Activated CD8-positive, alpha-beta memory T cell treated with anti-CD3 and anti-CD28 coated beads for 1 hour (primary cell): ENCODE measurements at regions not wholly inside any gene's neighbourhood (a gene's known extent, or its start where the extent isn't known, plus 50 kb on each side); places are given as distances from the start of the nearest gene placed in this dataset.

ENCODE experiments used
- DNase-seq, 2 donors: peaks; one replicate each; pipeline ENCODE4 v3.0.0-alpha.2; 2020; ENCODE audit warnings: low read depth in 1 of 2; ENCODE audit errors: extremely low read depth in 1 of 2

- DNase-seq: no peak
Observed at GRCh38 chr5:118778941-118779340, 209.4 kb downstream of the DTWD2 start.

DNA sequence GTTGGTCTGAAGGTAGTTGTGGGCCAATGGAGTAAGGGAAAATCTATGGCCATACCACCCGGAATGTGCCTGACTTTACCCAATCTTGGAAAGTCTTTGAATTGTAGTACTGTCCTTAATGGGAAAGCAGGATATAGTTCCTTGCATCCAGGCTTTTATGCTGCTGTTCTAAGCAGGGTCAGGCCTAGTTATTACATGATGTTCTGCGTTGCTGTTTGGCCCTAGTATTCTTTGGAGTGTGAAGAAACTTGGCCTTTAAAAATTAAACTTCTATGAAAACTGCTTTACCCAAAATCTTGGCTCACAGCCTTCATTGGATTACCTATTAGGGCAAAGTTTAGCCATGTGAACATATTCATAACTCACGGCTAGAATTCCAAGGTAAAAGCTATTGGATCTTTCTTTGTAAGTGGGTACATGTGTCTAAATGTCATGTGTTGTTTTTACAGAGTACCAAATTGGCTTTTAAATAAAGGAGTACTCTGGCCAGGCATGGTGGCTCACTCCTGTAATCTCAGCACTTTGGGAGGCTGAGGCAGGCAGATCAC is 211.1 kb downstream of the DTWD2 start:
- DNase-seq: no peak

GRCh38 chr5:118776755-118777154 is 211.6 kb downstream of the DTWD2 start:
- DNase-seq: no peak

DNA sequence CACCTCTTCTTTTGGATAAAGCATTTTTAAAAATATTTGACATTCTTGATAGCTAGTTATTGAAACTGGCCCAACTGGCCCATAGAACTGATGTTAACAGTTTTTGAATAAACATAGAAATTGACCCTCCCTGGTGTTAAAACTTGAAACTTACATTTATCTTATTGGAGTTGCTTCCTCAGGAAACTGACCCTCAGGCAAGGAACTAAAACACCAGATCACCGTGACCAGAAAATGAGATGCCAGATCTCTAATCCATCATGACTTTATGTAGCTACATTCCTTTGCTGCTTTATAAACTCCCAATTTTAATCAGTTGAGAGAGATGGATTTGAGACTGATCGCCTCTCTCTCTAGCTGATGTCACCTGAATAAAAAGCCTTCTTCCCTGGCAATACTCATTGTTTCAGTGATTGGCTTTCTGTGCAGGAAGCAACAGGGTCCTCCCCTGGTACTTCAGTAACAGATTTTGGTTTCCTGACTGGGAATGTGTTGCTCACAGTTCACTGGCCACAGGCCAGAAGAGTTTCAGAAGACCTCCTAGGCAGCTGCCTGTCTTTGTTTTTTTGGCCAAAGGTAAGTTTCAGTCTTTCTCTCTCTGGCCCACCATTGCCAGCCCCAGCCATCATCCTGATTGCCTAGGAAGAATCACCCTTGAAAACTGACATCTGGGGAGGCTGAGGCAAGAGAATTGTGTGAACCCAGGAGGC is 212.4 kb downstream of the DTWD2 start:
- DNase-seq: no peak

DNA sequence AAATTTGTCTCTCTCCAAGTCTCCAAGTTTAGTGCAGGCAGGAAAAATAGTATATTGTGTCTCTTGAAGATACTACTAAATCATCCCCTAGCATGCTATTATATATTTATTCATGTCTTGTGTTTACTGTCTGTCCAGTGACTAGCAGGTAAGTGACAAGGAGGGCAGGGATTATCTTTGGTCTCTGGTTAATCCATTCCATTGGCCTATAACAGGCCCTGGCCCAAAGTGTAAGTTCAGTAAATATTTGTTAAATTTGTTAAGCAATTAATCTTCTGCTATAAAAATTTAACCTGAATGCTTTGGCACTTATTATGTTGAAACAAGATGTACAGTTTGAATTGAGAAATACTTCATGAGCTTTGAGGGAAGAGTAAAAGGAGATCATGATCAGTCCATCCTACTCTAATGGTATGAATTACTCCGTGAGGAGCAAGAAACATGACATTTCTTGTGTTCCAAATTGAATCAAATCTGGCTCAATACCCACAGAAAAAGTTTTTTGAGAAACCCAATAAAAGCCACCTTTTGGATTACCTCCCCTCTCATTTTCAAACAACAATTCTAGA is 219.7 kb downstream of the DTWD2 start:
- DNase-seq: no peak

DNA sequence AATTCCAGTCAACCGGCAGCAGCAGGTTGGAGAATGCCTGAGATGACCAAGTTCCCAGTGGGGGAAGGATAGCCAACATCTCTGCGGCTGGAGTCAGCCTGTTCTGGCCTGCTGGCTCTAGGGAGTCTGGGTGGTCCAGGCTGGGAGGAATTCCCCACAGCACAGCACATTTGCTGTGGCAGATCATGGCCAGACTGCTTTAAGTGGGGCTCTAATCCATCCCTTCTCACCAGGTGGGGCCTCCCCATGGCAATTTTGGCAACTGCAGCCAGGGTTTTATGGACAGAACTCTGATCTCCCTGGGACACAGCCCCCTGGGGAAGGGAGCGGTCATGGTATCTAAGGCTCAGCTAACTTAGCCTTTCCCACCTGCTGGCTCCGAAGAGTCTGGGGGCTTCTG is 226.1 kb downstream of the DTWD2 start:
- no peak for DNase-seq

DNA sequence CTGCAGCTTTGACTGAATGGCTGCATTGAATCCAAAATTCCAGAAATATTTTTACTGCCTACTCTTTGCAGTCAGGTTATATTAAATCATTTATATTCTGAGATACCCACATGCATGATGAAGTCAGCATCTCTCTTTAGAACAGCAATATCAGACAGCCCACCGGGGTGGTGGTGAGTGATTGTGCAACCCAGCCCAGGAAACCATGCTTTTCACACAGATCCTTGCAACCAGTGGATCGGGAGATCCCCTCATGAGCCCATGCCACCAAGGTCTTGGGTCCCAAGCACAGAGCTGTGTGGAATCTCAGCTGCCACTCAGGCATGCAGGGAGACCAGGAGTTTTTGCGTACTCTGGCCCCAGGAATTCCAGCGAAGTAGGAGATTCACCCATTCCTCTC is 226.5 kb downstream of the DTWD2 start:
- DNase-seq: no peak

- no peak for DNase-seq
Observed at GRCh38 chr5:118752969-118753368, 235.4 kb downstream of the DTWD2 start.

DNA sequence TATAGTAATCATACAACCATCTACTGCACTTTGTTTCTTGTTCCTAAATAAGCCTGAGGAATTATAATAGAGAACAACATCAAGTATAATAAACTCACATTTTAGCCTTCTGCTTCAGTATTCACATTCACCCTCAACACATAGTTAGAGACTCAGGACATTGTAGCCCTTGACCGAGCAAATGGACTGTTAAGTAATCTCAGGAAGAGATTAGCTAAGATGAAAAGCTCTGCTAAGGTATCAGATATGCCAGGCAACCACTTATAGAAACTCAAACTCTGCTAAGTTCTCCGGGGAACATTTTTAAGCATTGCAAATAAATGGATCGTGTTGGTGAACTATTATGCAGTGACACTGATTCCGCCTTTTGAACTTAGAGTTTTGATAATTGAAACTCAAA is 252.0 kb downstream of the DTWD2 start:
- no peak for DNase-seq

DNA sequence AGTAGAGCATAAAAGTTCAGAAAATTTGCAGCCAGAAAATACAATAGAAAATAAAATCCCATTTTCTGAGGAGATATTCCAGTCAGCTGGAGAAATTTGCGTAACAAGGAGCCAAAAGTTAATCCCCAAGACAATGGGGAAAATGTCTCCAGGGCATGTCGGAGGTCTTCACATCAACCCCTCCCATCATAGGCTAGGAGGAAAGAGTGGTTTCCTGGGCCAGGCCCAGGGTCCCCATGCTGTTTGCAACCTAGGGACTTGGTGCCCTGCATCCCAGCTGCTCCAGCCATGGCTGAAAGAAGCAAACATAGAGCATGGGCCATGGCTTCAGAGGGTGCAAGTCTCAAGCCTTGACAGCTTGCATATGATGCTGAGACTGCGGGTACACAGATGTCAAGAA is 255.0 kb downstream of the DTWD2 start:
- DNase-seq: no peak

- no peak for DNase-seq
Observed at GRCh38 chr5:118728191-118728590, 260.2 kb downstream of the DTWD2 start.

DNA sequence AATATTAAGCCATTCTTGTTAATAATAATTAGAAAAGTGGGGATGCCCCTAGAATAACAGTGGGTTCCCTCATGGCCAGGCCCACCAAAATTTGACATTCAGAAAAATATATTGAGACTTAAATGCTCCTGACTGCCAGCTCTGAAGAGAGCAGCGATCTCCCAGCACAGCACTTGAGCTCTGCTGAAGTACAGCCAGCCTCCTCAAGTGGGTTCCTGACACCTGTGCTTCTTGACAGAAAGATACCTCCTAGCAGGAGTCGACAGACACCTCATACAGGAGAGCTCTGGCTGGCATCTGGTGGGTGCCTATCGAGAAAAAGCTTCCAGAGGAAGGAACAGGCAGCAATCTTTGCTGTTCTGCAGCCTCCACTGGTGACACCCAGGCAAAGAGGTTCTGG is 261.5 kb downstream of the DTWD2 start:
- no peak for DNase-seq

DNA sequence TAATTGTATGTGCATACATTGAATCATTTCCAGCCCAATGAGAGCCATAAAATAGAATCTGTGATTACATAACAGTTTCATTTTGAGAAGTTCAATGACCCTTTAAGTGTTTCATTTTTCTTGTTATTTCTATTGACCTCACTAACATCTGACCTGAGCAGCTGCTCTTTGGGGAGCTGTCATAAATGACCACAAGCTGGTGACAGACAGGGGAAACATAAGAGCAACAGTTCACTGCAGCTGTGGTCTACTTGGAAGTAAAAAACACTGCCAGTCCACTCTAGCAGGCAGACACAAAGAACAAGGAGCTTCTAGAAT is 265.4 kb downstream of the DTWD2 start:
- no peak for DNase-seq

DNA sequence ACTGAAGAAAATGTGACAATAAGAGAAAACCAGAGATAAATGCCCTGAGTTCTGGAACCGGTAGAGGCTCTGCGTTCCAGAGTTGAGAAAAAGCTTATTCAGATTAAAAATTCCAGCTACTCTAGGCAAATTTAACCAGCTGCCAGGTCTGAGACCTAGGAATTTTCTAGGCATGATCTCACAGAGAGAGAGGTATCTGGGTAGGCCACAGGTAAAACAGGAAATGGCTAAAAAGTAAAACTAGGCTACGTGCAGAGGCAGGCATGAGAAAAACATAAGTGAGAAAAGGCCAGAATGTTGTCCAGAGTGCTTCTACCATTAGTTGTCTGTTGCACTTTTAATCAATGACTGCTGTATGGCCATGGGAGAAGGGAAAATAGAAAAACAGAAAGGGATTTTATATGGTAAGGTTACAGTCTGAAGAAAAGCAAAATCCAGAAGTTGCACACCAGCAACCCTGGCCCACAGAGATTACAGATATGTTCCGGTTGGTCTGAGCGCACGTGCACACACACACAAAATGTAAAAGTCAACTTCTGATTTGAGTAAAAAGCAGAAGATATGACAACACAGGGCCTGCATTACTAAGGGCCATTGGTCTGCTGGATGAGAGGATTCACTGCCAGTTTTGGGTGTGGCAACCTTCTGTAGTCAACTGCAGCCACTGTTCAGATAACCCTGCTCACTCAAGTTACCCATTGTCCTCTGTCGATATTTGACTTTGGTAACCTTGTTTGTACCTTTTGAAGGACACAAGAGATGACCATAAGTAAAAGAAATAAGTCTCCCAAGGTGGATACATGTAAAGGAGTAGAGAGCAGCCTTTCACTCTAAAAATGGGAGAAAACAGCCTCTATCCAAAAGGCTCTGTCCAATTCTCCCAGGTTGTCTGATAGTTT is 266.0 kb downstream of the DTWD2 start:
- DNase-seq: no peak

DNA sequence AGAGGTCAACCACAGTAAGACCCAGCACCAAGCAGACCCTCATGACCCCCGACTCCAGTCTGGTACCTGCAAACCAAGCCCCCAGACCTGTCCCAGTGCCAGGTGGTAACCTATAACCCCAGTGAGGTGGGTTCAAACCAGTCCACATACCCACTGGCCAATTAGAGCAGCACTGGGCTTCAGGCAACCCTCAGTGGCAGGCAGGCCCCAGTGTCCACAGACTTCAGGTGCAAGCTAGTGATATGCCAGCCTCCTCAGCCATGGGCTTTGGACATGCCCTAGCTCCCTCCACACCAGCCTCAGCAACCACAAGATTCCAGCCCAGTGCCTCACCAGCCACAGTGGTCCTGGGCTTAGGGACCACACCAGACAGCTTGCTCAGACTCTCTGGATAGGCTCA is 276.6 kb downstream of the DTWD2 start:
- no peak for DNase-seq

DNA sequence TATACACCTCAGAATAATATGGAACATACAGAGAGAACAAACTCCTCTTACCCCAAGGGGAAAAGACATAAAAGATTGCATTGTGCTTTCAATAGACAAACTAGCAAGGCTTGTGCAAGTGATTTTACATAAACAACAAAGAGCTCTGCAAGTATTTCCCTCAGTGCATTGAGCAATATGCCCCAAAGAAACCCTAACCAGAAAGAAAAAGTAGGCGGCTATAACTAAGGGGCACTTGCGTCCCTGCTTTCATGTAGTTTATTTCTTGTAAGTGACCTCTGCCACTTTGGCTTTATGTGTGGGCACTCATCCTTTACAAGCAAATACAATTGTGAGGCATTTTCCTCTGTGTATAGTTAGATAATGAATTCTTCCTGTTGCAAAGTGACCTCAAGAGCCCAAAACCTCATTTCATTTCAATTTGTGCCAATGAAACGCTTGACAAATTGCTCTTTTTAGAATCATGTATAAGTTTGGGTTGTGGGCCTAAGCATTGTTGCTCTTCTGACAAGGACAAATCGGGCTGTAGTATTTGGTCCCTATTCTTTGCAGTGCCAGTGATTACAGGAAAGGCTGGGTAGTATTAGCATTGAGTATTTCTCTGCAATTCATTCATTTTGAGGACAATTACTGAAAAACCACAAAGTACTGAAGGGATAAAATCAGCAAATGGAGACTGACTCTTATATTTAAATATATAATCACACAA is 282.2 kb downstream of the DTWD2 start:
- DNase-seq: no peak

- DNase-seq: no peak
Observed at GRCh38 chr5:118703241-118703640, 285.1 kb downstream of the DTWD2 start.

DNA sequence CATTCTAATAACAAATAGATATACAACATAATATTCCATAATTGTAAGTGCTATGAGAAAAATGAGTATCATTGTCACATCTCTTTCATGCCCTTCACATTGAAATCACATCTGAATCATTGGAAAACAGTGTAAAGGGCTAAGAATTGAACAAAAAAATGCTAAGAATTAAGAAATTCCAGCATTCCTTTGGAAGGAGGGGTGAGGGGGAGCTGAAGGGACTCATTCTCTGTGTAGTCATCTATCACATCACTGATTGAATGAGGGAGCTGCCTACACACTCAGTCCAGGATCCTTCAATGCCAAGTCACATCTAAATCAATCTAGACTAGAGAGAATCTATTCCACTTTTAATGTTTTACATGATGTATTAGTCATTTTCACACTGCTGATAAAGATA is 286.6 kb downstream of the DTWD2 start:
- no peak for DNase-seq

- no peak for DNase-seq
Observed at GRCh38 chr5:118700510-118700909, 287.8 kb downstream of the DTWD2 start.

- no peak for DNase-seq
Observed at GRCh38 chr5:118698774-118699173, 289.6 kb downstream of the DTWD2 start.

GRCh38 chr5:118696076-118696475 is 292.3 kb downstream of the DTWD2 start:
- DNase-seq: no peak
